NCI-H2107 (cell line): ENCODE measurements at regions not wholly inside any gene's neighbourhood (a gene's known extent, or its start where the extent isn't known, plus 50 kb on each side); places are given as distances from the start of the nearest gene placed in this dataset.

Source experiments
- DNase-seq: peaks from one replicate; lab custom pipeline; 2025; lab: John Stamatoyannopoulos, UW

- DNase-seq: no peak
These were observed 179.1 kb upstream of the RGMA start for GRCh38 chr15:93268066-93268465.

GRCh38 chr15:93266291-93266690 lies 177.3 kb upstream of the RGMA start:
- no peak for DNase-seq

- no peak for DNase-seq
These were observed 176.1 kb upstream of the RGMA start for GRCh38 chr15:93265111-93265556.

GRCh38 chr15:93261845-93262244 lies 172.8 kb upstream of the RGMA start:
- DNase-seq: no peak

- DNase-seq: no peak
These were observed 168.9 kb upstream of the RGMA start for GRCh38 chr15:93257920-93258319.

GRCh38 chr15:93253681-93254080 lies 164.7 kb upstream of the RGMA start:
- DNase-seq: no peak

GRCh38 chr15:93252780-93253179 lies 163.8 kb upstream of the RGMA start:
- DNase-seq: no peak

GRCh38 chr15:93250950-93251349 lies 161.9 kb upstream of the RGMA start:
- DNase-seq: no peak

GRCh38 chr15:93250209-93250608 lies 161.2 kb upstream of the RGMA start:
- DNase-seq: no peak

- no peak for DNase-seq
These were observed 160.6 kb upstream of the RGMA start for GRCh38 chr15:93249623-93250022.

- DNase-seq: no peak
These were observed 158.6 kb upstream of the RGMA start for GRCh38 chr15:93247466-93248121.

GRCh38 chr15:93246266-93247242 lies 157.5 kb upstream of the RGMA start:
- DNase-seq: no peak

GRCh38 chr15:93245661-93246042 lies 156.6 kb upstream of the RGMA start:
- DNase-seq: no peak

GRCh38 chr15:93244696-93245660 lies 156.0 kb upstream of the RGMA start:
- no peak for DNase-seq

GRCh38 chr15:93243573-93243972 lies 154.6 kb upstream of the RGMA start:
- DNase-seq: no peak

GRCh38 chr15:93241696-93242585 lies 152.9 kb upstream of the RGMA start:
- DNase-seq: no peak

GRCh38 chr15:93239993-93240392 lies 151.0 kb upstream of the RGMA start:
- no peak for DNase-seq

GRCh38 chr15:93239591-93239990 lies 150.6 kb upstream of the RGMA start:
- DNase-seq: no peak

- no peak for DNase-seq
These were observed 149.6 kb upstream of the RGMA start for GRCh38 chr15:93238641-93239040.

GRCh38 chr15:93235926-93236780 lies 147.1 kb upstream of the RGMA start:
- DNase-seq: no peak
